ENCODE measurements at regions not wholly inside any gene's neighbourhood (a gene's known extent, or its start where the extent isn't known, plus 50 kb on each side); places are given as distances from the start of the nearest gene placed in this dataset.

DNA sequence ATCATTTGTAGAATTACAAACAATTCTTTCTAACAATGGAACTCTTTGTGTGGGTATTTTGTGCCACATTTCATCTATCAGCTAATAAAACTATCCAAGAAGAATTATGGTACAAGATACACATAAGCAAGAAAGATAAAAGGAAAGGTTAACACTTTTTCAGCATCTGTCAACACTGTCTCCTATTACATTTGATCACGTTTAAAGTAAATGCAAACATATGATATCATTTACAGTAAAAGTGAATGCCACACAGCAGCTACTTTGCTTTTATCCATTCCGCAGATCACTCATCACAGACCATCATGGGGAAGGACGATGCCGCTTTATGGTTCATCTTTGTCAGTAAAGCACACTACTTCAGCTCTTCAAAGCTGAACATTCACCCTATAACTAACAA is 456.4 kb upstream of the MANEA start:
- no peaks in the 10 kb centered on the region for H3K4me1 Mint-ChIP-seq
- Histone ChIP-seq H3K9me3 (replicated peaks in 1 of 2; ENCODE audit: control insufficient read depth in 1 of 2, insufficient read depth in 1 of 2, low read length in 2 of 2) (no peaks in the 10 kb centered on the region), H3K27ac (ENCODE audit: low read depth in 1 of 2, low read length in 2 of 2) (no peak overlapping the region), H3K9ac (ENCODE audit: insufficient read depth, low read length, poor library complexity, severe bottlenecking) (no peak overlapping the region), H3K4me3 (replicated peaks in 1 of 3; ENCODE audit: low read depth in 2 of 3, low read length in 3 of 3) (no peak overlapping the region), H3K79me2 (ENCODE audit: insufficient read depth, low read length) (no peaks in the 10 kb centered on the region), H3K36me3 (replicated peaks in 1 of 2; ENCODE audit: control insufficient read depth in 1 of 2, insufficient read depth in 2 of 2, low read length in 2 of 2) (no peaks in the 10 kb centered on the region), H2AFZ (ENCODE audit: insufficient read depth, low read depth, low read length, poor library complexity, severe bottlenecking) (no peak overlapping the region), H3K4me2 (replicated peaks; ENCODE audit: extremely low read depth, low read length, poor library complexity, severe bottlenecking) (no peak overlapping the region), H3K4me1 (ENCODE audit: control insufficient read depth in 1 of 2, insufficient read depth in 2 of 2, low read length in 2 of 2) (no peaks in the 10 kb centered on the region), H3K27me3 (ENCODE audit: control insufficient read depth in 2 of 2, insufficient read depth in 2 of 2, low read length in 2 of 2) (no peaks in the 10 kb centered on the region), H4K20me1 (ENCODE audit: insufficient read depth, low read length) (no peaks in the 10 kb centered on the region)
- intact Hi-C loops (cut with micrococcal nuclease), result no loop called here
- H3K4me3 Mint-ChIP-seq, result no peak overlapping the region
- no peak overlapping the region for H3K27ac Mint-ChIP-seq
- peaks cover 0 to 2% (median 0%) of the 10 kb centered on the region in 7 donors for H3K9me3 Mint-ChIP-seq
- TF ChIP-seq, protein P1, sequence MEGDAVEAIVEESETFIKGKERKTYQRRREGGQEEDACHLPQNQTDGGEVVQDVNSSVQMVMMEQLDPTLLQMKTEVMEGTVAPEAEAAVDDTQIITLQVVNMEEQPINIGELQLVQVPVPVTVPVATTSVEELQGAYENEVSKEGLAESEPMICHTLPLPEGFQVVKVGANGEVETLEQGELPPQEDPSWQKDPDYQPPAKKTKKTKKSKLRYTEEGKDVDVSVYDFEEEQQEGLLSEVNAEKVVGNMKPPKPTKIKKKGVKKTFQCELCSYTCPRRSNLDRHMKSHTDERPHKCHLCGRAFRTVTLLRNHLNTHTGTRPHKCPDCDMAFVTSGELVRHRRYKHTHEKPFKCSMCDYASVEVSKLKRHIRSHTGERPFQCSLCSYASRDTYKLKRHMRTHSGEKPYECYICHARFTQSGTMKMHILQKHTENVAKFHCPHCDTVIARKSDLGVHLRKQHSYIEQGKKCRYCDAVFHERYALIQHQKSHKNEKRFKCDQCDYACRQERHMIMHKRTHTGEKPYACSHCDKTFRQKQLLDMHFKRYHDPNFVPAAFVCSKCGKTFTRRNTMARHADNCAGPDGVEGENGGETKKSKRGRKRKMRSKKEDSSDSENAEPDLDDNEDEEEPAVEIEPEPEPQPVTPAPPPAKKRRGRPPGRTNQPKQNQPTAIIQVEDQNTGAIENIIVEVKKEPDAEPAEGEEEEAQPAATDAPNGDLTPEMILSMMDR (IDR thresholded peaks at IDR 0.05), result no peak
- DNase-seq, result no peak
- no peaks in the 10 kb centered on the region for H3K27me3 Mint-ChIP-seq (ENCODE audit: low read depth in 3 of 3)
- 96% methylated on average over 4 of the region's 4 CpGs for WGBS (ENCODE audit: insufficient coverage)
- H3K36me3 Mint-ChIP-seq, result no peaks in the 10 kb centered on the region

DNA sequence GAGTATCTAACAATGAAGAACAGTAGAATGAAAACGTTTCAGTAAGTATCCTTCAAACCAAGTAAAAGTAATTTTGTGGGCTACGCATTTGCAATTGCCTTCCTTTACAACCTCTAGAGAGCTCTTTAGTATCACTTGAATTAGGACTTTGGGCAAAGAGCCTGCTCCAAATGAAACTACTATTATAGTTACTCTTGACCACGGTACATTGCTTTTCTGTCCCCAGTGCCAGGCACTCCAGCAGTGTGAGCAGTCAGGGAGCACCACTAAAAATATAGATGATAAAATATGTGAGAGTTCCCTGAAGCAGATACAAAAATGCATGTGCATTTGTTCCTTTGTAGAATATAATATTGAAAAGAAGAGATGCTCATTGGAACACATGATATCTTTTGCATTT is 450.1 kb upstream of the MANEA start:
- intact Hi-C loops (cut with micrococcal nuclease), result no loop called here
- Histone ChIP-seq H2AFZ (ENCODE audit: insufficient read depth, low read depth, low read length, poor library complexity, severe bottlenecking) (no peak overlapping the region), H3K9me3 (replicated peaks in 1 of 2; ENCODE audit: control insufficient read depth in 1 of 2, insufficient read depth in 1 of 2, low read length in 2 of 2) (no peaks in the 10 kb centered on the region), H3K27me3 (ENCODE audit: control insufficient read depth in 2 of 2, insufficient read depth in 2 of 2, low read length in 2 of 2) (no peaks in the 10 kb centered on the region), H4K20me1 (ENCODE audit: insufficient read depth, low read length) (no peaks in the 10 kb centered on the region), H3K79me2 (ENCODE audit: insufficient read depth, low read length) (no peaks in the 10 kb centered on the region), H3K4me1 (ENCODE audit: control insufficient read depth in 1 of 2, insufficient read depth in 2 of 2, low read length in 2 of 2) (no peaks in the 10 kb centered on the region), H3K4me2 (replicated peaks; ENCODE audit: extremely low read depth, low read length, poor library complexity, severe bottlenecking) (no peak overlapping the region), H3K36me3 (replicated peaks in 1 of 2; ENCODE audit: control insufficient read depth in 1 of 2, insufficient read depth in 2 of 2, low read length in 2 of 2) (no peaks in the 10 kb centered on the region), H3K4me3 (replicated peaks in 1 of 3; ENCODE audit: low read depth in 2 of 3, low read length in 3 of 3) (no peak overlapping the region), H3K27ac (ENCODE audit: low read depth in 1 of 2, low read length in 2 of 2) (no peak overlapping the region), H3K9ac (ENCODE audit: insufficient read depth, low read length, poor library complexity, severe bottlenecking) (no peak overlapping the region)
- TF ChIP-seq, protein P1 (IDR thresholded peaks at IDR 0.05), result no peak
- no peak overlapping the region for H3K27ac Mint-ChIP-seq
- no peaks in the 10 kb centered on the region for H3K36me3 Mint-ChIP-seq
- H3K27me3 Mint-ChIP-seq (ENCODE audit: low read depth in 3 of 3), result peaks cover 0 to 2% (median 1%) of the 10 kb centered on the region in 3 donors
- DNase-seq, result no peak
- no CpG with 5 or more reads among the region's 3 CpGs for WGBS (ENCODE audit: insufficient coverage)
- H3K4me3 Mint-ChIP-seq, result no peak overlapping the region
- peaks cover 0 to 2% (median 0%) of the 10 kb centered on the region in 7 donors for H3K9me3 Mint-ChIP-seq
- H3K4me1 Mint-ChIP-seq, result no peaks in the 10 kb centered on the region

Measured in CD14-positive monocyte (primary cell).